Choroid plexus epithelial cell (primary cell): ENCODE measurements at regions not wholly inside any gene's neighbourhood (a gene's known extent, or its start where the extent isn't known, plus 50 kb on each side); places are given as distances from the start of the nearest gene placed in this dataset.
A peak's percentile ranks its signal among the peaks of the same experiment; 100 is the strongest.

Experiments
- DNase-seq: peaks from one replicate; pipeline ENCODE4 v3.0.0-alpha.2; 2010; ENCODE audit warnings: low read depth
- H3K4me3 ChIP-seq: 2 replicates; pipeline ENCODE4 v1.5.1; 2011; ENCODE audit warnings: low read depth, mild to moderate bottlenecking, control low read depth, low read length, moderate library complexity
- CTCF ChIP-seq: conservative IDR thresholded peaks from 2 replicates; pipeline ENCODE4 v1.5.1; 2011; ENCODE audit warnings: low read depth, mild to moderate bottlenecking, control low read depth, inconsistent platforms, low read length, moderate library complexity

- no peak for DNase-seq
- TF ChIP-seq CTCF, result no peak
- no peak overlapping the region for H3K4me3 ChIP-seq
Measured at GRCh38 chr12:95393191-95393790, 80.7 kb upstream of the METAP2 start.

- no peak for TF ChIP-seq CTCF
- no peak for DNase-seq
- H3K4me3 ChIP-seq, result no peak overlapping the region
Measured at GRCh38 chr12:95395696-95396095, 78.3 kb upstream of the METAP2 start.

- peak; percentile 67 for DNase-seq
- TF ChIP-seq CTCF, result no peak
- no peak overlapping the region for H3K4me3 ChIP-seq
Measured at GRCh38 chr12:95396849-95397468, 77.0 kb upstream of the METAP2 start.

- TF ChIP-seq CTCF, result no peak
- no peak for DNase-seq
- no peak overlapping the region for H3K4me3 ChIP-seq
Measured at GRCh38 chr12:95397571-95397970, 76.4 kb upstream of the METAP2 start.

GRCh38 chr12:95402096-95402495 is 71.9 kb upstream of the METAP2 start:
- no peak overlapping the region for H3K4me3 ChIP-seq
- no peak for DNase-seq
- no peak for TF ChIP-seq CTCF

- TF ChIP-seq CTCF, result no peak
- DNase-seq, result no peak
- H3K4me3 ChIP-seq, result no peak overlapping the region
Measured at GRCh38 chr12:95408201-95408600, 65.8 kb upstream of the METAP2 start.

GRCh38 chr12:95411057-95411456 is 62.9 kb upstream of the METAP2 start:
- no peak for TF ChIP-seq CTCF
- H3K4me3 ChIP-seq, result no peak overlapping the region
- no peak for DNase-seq
